NCI-H1417 (cell line): ENCODE measurements at regions not wholly inside any gene's neighbourhood (a gene's known extent, or its start where the extent isn't known, plus 50 kb on each side); places are given as distances from the start of the nearest gene placed in this dataset.
A peak's percentile ranks its signal among the peaks of the same experiment; 100 is the strongest.
"Not testable (repeated sequence)": the region's sequence is repeated elsewhere in the genome, so short reads cannot be mapped to it uniquely, and the experiment has no call there.

Experiments used
- DNase-seq, 3 experiments: peaks; one replicate each; lab custom pipeline; 2025; lab: John Stamatoyannopoulos, UW

DNA sequence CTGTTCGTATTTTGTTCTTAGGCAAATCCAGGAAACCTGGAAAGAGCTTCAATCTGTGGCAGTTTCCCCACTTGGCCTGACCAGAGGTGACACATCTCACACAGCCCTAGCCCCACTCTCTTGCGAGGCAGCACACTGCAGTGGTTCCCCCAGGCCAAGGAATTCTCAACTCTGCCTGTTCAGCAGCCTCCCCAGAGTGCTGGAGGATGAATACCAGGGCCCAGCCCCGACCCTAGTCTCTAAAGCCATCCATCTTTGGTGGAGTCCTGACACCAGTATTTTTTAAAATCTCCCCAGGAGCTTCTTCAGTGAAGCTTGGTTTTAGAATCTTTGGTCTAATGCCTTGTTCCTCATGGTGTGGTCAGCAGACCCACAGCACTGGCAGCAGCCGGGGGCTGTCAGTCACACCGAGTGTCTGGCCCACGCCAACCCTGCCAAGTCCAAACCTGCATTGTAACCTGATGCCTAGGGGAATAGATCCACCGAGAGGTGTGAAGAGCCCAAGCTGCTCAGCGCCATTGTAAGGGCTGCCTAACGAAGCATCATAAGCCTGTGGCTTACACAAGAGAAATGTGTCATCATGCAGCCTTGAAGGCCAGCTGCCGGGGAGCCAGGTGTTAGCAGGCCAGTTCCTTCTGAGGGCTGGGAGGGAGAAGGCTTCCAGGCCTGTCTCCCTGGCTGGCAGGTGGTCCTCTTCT, 428.7 kb upstream of the ID2 start:
- peak; percentile 10 to 92 (median 63) for DNase-seq

DNA sequence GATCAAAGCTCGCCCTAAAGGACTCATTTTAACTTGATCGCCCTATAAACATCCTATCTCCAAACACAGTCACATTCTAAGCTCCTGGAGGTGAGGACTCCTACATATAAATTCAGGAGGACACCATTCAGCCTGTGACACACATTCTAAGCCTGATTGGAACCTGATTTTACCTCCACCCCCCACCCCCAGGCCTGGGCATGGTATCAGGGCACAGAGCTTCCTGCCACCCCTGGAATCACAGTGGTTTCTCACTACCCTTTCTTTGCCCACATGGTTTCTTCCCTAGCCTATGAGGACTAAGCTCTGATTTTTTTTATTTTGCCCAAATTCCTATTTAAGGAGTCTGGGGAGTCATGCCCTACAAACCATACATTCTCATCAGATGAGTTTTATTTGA, 428.1 kb upstream of the ID2 start:
- no peak for DNase-seq

DNA sequence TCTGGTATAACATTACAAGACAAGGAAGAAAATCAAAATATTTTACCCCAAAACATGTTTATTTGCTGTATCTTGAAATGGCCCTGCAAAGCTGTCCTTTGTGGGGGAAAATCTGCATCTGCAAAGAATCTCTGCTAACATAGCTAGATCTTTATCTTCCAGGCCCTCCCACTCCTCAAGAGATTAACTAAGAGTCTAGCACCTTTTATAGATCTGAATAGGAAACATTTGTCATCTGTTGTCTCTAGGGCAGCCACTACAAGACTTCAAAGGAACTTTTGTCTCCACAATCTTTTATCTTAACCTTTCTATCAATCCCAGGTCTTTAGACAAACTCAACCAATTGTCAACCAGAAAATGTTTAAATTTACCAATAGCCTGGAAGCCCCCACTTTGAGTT, 427.6 kb upstream of the ID2 start:
- DNase-seq: not testable (repeated sequence)

DNA sequence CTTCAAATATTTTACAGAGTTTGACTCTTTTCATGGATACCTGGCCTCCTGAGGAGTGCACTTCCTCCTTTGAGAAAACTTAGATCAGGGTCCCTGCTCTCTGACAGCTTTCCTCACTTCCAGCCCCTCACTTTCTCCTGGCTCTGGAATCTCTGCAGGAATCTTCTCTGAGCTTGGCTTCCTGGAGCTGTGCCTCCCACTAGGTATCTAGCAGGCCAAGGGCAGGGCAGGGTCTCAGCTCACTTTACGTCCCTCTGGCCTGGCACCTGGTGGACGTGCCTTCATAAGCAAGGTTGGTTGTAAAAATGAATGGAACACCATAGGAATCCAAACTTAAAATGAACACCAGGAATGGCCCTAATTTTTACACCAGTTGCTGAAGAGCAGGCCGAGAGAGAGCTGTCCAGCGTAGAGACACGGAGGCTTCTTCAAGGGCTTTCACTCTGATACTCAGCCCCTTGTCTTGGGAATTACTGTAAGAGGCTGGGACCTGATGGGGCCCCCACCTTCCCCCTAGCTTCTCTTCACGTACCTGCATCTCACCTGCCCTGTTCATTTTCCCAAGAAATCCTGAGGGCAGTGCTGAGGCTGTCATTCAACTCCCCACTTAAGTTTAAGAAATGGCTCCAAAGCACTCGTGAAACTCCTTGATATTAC, 426.9 kb upstream of the ID2 start:
- DNase-seq: no peak

DNA sequence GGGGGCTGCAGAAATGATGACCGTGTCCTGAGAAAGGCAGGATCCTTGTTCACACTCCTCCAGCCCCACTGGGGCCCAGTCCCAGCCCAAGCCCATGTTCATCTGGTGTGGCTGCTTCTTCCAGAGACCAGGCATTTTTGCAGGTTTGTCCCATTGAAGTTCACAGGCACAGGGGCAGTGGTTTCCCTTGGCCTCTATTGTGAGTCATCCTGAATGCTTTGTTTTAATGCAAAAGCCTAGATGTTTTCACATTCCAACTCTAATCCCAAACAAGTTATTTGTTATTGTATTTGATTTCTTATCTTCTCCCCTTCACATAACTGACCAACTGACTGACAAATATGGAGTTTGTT, 426.4 kb upstream of the ID2 start:
- DNase-seq: no peak

DNA sequence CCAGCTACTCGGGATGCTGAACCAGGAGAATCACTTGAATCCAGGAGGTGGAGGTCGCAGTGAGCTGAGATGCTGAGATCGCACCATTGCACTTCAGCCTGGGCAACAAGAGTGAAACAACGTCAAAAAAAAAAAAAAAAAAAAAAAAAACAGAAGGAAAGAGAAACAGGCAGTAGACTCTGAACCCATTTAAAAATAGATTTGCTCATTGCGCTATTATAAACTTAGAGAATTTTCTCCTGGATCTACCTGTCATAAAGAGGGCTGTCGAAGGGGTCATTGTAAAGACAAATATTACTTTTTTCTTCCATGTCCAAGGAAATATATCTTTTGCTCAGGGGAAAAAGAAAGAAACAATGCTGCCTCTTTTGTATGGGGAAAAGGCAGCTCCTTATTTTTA, 425.0 kb upstream of the ID2 start:
- no peak for DNase-seq

DNA sequence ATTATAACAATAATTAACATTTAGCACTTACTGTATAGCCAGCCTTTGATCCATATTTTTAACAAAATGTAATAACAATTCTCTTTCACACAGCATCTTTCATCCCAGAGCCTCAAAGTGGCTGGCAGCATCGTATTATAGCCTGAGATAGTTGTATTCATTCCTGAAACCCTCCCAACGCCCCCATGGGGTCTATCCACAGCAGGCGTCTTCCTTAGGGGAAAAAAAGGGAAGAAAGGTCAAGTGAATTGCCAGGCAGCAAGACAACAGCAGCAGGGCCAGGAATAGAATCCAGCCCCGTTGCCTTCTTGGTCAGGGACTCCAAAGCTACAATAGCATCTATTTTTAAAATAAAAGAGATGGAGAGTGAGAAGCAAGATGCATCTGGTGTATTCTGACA, 424.4 kb upstream of the ID2 start:
- DNase-seq: no peak

DNA sequence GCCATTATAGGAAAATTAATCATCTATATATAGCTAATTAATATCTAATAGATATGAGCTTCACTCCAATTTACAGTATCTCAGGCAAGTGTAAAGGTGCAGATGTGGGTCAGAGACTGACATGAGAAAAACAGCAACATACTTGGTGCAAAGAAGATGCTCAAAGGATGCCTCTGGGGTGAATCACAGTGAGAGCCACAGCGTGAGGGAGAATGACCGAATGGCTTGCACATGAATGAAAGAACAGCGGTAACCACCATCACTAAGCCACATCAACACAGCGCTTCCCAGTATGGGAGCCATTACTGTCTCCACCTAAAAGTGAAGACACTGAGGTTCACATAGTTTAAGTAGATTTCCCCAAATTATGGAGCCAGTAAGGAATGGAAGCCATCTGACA, 423.4 kb upstream of the ID2 start:
- DNase-seq: no peak

DNA sequence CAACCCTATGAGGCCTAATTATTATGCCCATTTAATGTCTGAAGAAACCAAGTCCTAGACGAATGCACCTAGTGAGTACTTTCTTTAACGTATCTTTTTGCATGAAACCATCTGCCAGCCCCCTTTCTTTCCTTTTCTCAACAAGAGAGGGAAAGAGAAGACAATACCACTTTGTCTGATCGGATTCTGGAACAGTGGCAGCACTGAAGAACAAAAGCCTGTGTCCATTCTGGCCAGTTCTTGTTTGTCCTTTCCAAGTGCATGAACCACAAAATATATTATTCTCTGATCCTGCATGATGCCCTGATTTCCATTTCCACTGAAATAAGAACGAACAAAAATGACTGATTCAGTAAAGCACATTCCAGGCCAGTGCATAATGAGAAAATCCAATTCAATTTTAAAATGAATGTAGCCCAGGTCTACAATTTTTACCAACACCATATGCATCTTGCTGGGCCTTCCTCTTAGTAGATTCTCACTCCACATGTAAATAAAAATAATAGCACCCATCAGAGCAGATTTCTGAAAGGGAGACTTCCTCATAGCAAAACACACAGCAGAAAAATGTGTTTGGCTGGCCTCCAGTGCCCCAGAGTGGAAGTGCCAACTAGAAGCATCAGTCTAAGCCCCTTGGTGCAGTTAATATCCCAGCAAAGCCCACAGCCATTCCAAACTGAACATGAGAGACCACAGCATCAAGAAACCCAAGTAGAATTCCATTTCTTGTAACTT, 422.6 kb upstream of the ID2 start:
- DNase-seq: no peak

DNA sequence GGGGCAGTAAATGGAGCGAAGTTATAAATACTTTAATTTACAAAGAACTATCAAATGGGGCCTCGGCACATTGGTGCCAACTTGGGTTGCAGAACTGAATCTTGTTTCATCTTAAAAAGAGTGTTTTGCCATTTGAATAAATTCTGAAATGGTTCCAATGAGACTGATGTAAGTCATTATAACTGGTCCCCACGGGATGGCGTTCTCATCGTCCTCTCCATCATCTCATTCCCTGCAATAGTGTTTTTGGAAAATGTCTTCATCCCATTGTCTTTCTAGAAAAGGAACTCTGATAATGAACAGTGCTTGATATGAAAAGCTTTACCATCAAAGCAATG, 422.0 kb upstream of the ID2 start:
- DNase-seq: no peak

DNA sequence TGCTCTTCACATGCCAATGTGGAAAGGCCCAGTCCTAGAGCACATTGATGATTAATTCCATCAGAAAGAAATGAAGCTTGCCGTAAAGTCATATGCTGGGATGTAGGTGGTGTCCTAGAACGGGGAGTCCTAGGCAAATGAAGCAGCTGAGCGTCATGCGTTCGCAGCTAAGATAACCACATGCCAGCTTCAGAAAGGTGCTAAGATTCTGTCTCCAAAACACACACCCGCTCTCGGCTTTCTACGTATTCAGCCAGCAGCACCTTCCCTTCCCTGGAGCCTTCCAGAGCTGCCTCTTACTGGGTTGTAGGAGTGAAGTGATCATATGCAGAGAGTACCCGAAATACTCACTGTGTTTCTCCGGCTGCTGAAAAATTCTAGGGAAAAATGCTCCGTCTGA, 421.6 kb upstream of the ID2 start:
- DNase-seq: no peak

DNA sequence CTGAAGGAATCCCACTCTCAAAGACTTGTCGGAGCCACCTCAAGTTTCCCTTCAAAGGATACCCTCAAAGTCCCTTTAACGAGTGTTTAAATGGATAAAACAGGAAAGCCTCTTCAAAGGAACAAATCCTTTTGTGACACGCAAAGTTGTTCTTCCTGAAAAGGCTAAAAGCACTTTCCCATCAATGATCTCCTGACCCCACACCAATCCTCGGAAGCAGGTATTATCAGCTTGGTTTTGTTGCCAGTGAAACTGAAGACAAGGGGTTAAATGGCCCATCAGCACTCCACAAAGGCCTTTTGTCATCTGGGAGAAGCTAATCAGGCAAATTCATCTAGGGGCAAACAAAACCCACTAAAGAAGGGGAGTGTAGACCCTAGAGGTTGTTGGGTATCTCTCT, 418.0 kb upstream of the ID2 start:
- no peak for DNase-seq

DNA sequence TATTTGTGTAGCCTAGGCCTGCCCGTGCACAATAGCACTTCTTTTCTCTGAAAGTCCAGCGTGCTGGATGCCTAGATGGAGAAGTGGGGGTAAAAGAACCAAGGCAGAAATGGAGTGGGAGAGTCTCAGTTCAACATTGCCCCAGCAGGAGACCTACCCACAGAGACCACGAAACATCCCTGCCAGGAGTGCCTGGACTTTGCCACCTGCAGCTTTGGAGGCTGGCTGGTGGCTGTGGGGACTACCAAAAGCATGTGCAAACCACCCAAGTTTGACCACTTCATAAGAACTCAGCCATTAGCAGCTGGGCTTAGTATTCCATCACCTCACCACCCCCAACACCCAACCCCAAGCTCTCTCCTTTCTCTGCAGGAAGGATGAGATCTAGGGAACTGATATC, 416.9 kb upstream of the ID2 start:
- DNase-seq: no peak

DNA sequence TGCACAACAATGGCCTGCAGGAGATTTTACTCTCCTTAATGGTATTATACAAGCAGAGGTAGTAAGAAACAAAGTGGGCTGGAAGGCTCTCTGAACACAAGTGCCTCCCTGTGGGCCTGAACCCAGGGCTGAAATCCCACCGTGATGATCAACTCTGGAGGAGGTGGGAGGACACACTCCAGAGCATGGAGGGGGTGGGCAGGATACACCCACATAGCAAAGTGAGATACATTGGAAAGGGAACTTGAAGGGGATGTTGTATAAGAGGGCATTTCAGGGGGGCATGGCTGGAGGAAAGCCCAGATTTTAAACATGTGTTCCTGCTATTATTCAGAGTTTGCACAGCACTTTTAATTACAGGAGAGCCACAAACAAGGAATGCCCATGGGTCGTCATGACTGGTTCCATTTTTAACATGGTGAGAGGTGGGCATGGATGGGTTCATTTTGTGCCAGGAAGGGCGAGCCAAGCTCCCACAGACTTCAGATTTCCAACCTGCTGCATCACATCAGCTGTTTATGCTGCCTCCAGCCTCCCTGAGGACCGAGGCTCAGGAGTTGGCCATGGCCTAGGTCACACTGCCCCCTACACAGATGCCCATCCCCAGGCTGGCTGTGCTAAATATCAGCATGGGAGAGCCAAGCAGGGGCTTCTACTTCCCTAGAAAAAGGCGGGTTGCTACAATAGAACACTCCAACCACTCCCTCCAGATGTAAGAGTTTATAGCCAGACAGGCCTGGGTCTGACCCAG, 416.2 kb upstream of the ID2 start:
- DNase-seq: no peak

DNA sequence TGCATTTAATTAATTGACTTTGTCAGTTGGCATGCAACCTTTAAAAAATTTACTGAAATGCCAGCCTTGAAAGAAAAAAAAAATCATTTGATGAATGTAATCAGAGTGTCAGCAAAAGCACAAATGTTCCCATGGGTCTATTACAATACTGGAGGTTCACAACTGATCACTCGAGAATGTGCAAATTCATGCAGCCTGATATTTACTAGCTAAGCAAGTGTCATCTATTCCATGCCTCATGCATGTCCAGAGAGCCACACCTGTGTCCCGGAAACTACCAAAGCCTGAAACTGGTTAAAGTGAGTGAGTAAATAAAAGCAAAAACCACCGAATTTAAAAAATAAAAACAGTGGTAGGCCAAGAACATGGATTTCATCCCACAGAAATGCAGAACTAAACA, 415.3 kb upstream of the ID2 start:
- no peak for DNase-seq

DNA sequence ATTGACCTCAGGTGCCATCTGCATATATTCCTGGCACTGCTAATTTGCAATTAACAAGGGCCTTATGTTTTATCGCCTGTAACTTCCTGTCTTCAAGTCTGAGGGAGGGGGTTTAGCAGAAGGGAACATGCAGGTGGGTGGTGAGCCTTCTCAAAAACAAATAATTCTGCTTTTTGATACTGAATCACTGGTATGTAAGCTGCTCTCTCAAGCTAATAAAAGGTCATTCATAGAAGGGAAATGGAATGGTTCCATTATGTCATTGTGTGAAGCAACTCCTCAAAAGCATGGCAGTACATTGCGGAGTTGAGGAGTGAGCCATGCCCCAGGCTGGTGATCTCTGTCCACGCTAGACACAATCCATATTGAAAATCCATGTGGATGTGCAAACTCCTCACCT, 414.8 kb upstream of the ID2 start:
- DNase-seq: no peak

DNA sequence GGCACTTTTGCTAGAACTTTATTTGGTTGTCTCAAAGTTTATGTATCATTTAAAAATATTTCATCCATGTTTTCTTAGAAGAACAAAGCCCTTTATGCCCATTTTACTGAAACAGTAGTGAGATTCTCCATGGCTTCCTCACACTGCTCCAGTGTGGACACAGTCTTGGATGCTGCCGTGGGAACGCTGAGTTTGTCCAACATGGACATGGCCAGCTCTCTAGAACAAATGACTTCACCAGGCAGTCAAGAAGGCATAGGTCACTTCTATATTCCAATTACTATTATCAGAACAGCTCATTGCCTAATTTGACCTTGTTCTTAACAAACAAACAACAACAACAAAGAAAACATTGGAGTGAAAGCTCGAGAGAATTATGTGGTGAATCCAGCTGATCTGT, 414.1 kb upstream of the ID2 start:
- no peak for DNase-seq

DNA sequence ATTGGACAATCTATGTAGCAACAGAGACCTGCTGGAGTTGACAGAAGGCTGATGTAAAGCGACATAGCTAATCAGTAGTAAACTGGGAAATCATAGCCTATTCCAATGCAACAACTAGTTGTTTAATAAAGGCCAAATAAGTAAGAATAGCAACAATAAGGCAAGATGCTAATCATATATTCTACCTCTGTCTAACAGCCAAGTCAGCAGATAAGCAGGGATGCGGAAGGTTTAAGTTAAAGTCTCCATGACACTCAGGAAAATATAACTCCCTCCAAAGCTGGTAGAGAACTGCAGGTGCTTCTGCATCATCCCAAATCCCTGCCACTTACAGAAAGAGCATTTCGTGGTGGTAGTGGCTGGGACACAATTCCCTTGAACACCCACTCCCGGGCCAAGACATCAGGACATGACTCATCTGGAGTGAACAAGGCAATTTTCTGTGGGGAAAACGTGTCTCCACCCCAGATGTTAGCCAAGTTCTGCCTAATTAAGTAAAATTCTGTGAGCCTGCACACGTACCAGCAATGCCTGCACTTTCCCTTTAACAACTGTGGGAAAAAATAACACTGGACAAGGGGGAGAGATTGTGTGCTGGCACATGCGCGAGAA, 413.6 kb upstream of the ID2 start:
- peak in 1 of 3 experiments; percentile 33 for DNase-seq

DNA sequence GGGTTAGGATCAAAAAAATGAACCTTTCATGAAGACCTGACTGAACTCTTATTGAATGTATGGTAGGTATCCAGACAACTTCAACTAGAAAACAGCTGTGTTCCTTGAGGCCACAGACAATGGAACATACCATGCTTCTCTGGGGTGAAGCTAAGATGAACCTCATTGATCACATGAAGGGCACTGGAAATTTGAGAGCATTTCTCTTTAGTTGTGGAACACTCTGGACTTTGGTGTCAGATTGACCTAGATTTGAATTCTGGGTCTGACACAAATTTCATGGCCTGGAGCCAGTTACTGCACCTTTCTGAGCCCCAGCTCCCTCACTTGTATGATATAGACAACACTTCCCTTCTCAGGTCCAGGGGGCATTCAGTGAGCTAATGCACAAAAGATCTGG, 411.2 kb upstream of the ID2 start:
- DNase-seq: no peak

DNA sequence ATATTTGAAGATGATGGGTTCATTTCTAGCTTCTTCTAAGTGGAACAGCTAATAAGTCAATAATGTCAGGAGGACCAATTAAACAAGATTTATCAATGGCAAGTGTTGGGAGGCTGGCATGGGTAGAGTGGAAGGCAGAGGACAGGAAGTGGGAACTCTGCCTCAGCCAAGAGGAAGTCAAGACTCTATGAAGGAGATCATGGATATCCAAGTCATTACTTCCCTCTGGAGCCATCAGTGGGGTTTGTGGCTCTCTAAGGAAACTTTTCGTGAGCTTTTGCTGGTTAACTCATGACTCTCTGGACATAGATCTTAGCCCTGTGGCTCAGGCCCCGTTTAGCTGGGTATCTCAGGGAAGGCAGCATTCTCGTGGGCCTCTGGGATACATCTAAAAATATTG, 410.4 kb upstream of the ID2 start:
- DNase-seq: no peak

DNA sequence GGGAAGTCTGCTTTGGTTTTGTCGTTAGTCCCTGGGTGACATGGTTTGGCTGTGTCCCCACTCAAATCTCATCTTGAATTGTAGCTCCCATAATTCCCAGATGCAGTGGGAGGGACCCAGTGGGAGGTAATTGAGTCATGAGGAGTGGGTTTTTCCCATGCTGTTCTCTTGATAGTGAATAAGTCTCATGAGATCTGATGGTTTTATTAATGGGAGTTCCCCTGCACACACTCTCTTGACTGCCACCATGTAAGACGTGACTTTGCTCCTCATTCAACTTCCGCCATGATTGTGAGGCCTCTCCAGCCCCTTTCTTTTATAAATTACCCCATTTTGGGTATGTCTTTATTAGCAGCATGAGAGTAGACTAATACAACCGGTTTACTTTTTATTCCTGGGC, 405.8 kb upstream of the ID2 start:
- no peak for DNase-seq

DNA sequence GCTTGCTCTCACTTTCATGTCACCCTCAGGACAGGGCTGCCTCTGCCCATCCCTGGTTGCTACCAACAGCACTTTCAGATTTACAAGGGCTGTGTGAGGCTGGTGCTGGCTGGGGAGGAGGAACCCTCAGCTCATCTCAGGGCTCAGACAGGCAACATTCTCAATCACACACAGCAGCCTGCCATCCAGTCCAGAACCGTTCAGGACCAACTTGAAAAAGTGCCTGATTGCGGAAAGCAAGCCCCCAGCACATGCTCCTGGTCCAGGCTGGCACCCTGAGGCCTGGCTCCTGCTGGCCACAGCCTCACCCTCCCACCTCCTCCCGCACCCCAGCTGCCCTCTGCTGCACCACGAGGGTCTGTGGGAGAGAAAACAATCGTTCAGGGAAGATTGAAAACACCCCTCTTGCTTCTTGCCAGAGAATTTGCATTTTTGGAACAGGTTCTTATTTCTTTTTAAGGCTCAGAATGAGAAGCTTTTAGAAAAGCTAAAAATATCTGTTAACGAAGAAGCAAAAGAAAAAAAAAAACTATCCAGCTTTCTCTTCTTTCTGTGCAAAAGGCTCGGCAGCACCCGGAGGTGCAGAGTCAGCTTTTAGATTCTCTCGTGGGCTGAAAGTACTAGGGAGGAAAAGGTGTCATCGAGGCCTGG, 403.8 kb upstream of the ID2 start:
- no peak for DNase-seq
